Vagina (tissue), 2 donors: ENCODE measurements at regions not wholly inside any gene's neighbourhood (a gene's known extent, or its start where the extent isn't known, plus 50 kb on each side); places are given as distances from the start of the nearest gene placed in this dataset.

Source experiments
- DNase-seq, 2 donors: peaks; one replicate each; pipeline ENCODE4 v3.0.0-alpha.2; 2017; ENCODE audit errors: extremely low spot score in 2 of 2
- H3K27ac ChIP-seq: fragments of 200-600 bp; sonication (generic); one replicate; pipeline ENCODE4 v1.5.1; 2019
- H3K27me3 ChIP-seq: fragments of 200-600 bp; sonication (generic); one replicate; pipeline ENCODE4 v1.5.1; 2019
- H3K36me3 ChIP-seq, 2 donors: fragments of 200-600 bp; sonication (generic); one replicate each; pipeline ENCODE4 v1.5.1; 2017 to 2019
- H3K4me1 ChIP-seq: fragments of 200-600 bp; sonication (generic); one replicate; pipeline ENCODE4 v1.5.1; 2019
- H3K4me3 ChIP-seq, 2 donors: fragments of 200-600 bp; sonication (generic); 1 replicate in 1 of 2; 2 replicates in 1 of 2; pipeline ENCODE4 v1.5.1; 2016 to 2019
- H3K9me3 ChIP-seq: fragments of 200-600 bp; sonication (generic); one replicate; pipeline ENCODE4 v1.5.1; 2019
- POLR2A ChIP-seq, 2 donors: fragments of 450-650 bp; IDR thresholded peaks; one replicate each; pipeline ENCODE4 v1.6.1; 2017; ENCODE audit warnings: antibody characterized with exemption in 2 of 2, mild to moderate bottlenecking in 2 of 2, moderate library complexity in 2 of 2
- POLR2AphosphoS5 ChIP-seq, 2 donors: sonication (generic); formaldehyde crosslinking; IDR thresholded peaks; one replicate each; pipeline ENCODE4 v1.9.0; 2017; ENCODE audit warnings: antibody characterized with exemption in 2 of 2, mild to moderate bottlenecking in 2 of 2, low read depth in 1 of 2; ENCODE audit not compliant: insufficient read depth in 1 of 2
- intact Hi-C: fragments of 100-400 bp; cut with DNase I; formaldehyde crosslinking; loops from one replicate; pipeline ENCODE4 v1.15.1; 2023
- TF ChIP-seq, protein P1 (sequence below), 3 experiments: fragments of 450-650 bp in 2 of 3; fragments of 200-600 bp in 1 of 3; sonication (generic) in 1 of 3; IDR thresholded peaks; one replicate each; pipeline ENCODE4 v1.5.1; 2017 to 2019; ENCODE audit warnings: antibody characterized with exemption in 3 of 3, mild to moderate bottlenecking in 2 of 3, moderate library complexity in 2 of 3

DNA sequence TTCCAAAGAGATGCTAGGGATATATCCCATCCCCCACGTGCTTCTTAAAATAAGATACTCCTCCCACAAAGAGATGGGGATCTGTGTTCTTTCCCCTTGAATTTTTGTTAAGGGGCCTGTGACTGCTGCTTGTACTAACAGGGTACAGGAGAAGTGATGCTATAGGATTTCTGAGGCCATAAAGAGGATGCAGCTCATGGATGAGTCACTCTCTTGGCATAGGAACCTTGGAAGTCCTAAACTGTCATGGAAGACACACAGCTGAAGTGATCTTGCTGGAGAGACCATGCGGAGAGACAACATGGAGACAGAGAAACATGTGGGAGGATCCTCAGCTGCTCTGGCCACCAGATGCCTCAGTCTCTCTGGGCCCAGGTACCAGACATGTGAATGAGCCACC is 157.2 kb downstream of the S1PR1 start:
- no peak overlapping the region for H3K27ac ChIP-seq
- DNase-seq, result no peak
- TF ChIP-seq POLR2AphosphoS5 (IDR thresholded peaks at IDR 0.05; ENCODE audit: insufficient read depth in 1 of 2, low read depth in 1 of 2) (no peak), POLR2A (IDR thresholded peaks at IDR 0.05) (no peak)
- TF ChIP-seq, protein P1, sequence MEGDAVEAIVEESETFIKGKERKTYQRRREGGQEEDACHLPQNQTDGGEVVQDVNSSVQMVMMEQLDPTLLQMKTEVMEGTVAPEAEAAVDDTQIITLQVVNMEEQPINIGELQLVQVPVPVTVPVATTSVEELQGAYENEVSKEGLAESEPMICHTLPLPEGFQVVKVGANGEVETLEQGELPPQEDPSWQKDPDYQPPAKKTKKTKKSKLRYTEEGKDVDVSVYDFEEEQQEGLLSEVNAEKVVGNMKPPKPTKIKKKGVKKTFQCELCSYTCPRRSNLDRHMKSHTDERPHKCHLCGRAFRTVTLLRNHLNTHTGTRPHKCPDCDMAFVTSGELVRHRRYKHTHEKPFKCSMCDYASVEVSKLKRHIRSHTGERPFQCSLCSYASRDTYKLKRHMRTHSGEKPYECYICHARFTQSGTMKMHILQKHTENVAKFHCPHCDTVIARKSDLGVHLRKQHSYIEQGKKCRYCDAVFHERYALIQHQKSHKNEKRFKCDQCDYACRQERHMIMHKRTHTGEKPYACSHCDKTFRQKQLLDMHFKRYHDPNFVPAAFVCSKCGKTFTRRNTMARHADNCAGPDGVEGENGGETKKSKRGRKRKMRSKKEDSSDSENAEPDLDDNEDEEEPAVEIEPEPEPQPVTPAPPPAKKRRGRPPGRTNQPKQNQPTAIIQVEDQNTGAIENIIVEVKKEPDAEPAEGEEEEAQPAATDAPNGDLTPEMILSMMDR (IDR thresholded peaks at IDR 0.05), result no peak
- H3K4me3 ChIP-seq, result no peak overlapping the region
- H3K27me3 ChIP-seq, result no peaks in the 10 kb centered on the region
- no peaks in the 10 kb centered on the region for H3K36me3 ChIP-seq
- no peaks in the 10 kb centered on the region for H3K9me3 ChIP-seq
- no peaks in the 10 kb centered on the region for H3K4me1 ChIP-seq
- intact Hi-C loops, result loop anchor here (5.0 kb wide), 1 partner anchor 1963 kb away; no protein-coding TSS in a partner anchor

DNA sequence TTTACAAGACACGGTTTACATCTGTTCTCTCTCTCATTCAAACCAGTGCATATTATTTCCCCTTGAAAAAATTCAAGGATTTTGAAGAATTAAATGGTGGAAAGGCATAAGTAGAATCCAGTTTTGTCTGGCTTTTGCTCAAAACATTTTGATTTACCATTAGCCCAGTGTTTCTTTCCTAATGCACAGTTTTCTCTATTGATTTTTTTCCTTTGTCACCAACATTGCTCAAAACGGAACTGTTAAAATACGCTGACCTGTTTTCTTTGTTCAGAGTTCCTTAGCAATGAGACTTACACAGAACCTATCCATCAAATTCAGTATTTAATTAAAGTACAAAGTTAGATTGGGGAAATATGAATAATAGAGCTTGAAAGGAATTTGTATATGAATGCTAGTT is 162.4 kb downstream of the S1PR1 start:
- intact Hi-C loops, result no loop called here
- no peak overlapping the region for H3K4me3 ChIP-seq
- H3K27ac ChIP-seq, result no peak overlapping the region
- H3K4me1 ChIP-seq, result no peaks in the 10 kb centered on the region
- no peaks in the 10 kb centered on the region for H3K27me3 ChIP-seq
- no peak for DNase-seq
- H3K36me3 ChIP-seq, result no peaks in the 10 kb centered on the region
- no peaks in the 10 kb centered on the region for H3K9me3 ChIP-seq
- TF ChIP-seq, protein P1 (IDR thresholded peaks at IDR 0.05), result no peak
- TF ChIP-seq POLR2A (IDR thresholded peaks at IDR 0.05) (no peak), POLR2AphosphoS5 (IDR thresholded peaks at IDR 0.05; ENCODE audit: insufficient read depth in 1 of 2, low read depth in 1 of 2) (no peak)

DNA sequence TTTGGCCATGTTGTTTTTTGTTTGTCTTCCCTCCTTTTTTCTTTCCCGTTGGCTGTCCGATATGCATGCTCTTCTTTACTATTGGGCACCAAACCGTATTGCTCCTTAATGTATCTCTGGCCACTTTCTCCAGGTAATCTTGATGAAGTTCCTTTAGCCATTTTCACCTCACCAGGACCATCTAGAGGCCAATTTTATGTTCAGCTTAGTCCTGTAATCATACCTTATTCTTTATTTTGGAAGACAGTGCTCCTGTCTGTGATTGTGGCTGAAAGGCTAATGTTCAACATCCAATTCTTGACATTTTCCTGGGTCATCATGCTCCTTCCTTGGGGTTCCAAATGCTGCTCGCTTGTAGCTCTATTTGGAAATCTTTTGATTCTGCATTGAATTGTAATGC is 169.5 kb downstream of the S1PR1 start:
- Histone ChIP-seq H3K4me3 (no peak overlapping the region), H3K27ac (no peak overlapping the region), H3K9me3 (no peaks in the 10 kb centered on the region), H3K36me3 (no peaks in the 10 kb centered on the region), H3K27me3 (no peaks in the 10 kb centered on the region), H3K4me1 (no peaks in the 10 kb centered on the region)
- TF ChIP-seq POLR2AphosphoS5 (IDR thresholded peaks at IDR 0.05; ENCODE audit: insufficient read depth in 1 of 2, low read depth in 1 of 2), result no peak
- no peak for TF ChIP-seq POLR2A (IDR thresholded peaks at IDR 0.05)
- TF ChIP-seq, protein P1 (IDR thresholded peaks at IDR 0.05), result no peak
- intact Hi-C loops, result no loop called here
- DNase-seq, result no peak

DNA sequence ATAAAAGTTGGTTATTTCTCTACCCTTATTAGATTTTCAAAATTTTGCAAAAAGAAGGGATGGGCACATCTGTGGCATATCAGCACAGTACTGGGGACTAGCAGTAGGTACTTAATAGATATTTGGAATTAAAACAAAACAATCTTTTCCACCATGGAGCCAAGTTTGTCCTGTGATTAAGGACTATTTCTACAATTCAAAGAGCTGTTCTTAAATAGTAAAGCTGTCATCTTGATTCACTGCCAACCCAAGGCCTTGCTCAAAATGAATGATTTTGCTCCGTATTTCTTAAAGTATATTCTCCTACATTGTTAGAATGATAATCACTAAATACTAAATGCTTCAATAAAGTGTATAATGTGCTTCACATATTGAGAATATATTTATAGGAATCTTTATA is 169.9 kb downstream of the S1PR1 start:
- H3K27ac ChIP-seq, result no peak overlapping the region
- intact Hi-C loops, result no loop called here
- no peaks in the 10 kb centered on the region for H3K9me3 ChIP-seq
- TF ChIP-seq POLR2AphosphoS5 (IDR thresholded peaks at IDR 0.05; ENCODE audit: insufficient read depth in 1 of 2, low read depth in 1 of 2) (no peak), POLR2A (IDR thresholded peaks at IDR 0.05) (no peak)
- TF ChIP-seq, protein P1 (IDR thresholded peaks at IDR 0.05), result no peak
- H3K27me3 ChIP-seq, result no peaks in the 10 kb centered on the region
- no peak overlapping the region for H3K4me3 ChIP-seq
- no peaks in the 10 kb centered on the region for H3K4me1 ChIP-seq
- no peaks in the 10 kb centered on the region for H3K36me3 ChIP-seq
- DNase-seq, result no peak

DNA sequence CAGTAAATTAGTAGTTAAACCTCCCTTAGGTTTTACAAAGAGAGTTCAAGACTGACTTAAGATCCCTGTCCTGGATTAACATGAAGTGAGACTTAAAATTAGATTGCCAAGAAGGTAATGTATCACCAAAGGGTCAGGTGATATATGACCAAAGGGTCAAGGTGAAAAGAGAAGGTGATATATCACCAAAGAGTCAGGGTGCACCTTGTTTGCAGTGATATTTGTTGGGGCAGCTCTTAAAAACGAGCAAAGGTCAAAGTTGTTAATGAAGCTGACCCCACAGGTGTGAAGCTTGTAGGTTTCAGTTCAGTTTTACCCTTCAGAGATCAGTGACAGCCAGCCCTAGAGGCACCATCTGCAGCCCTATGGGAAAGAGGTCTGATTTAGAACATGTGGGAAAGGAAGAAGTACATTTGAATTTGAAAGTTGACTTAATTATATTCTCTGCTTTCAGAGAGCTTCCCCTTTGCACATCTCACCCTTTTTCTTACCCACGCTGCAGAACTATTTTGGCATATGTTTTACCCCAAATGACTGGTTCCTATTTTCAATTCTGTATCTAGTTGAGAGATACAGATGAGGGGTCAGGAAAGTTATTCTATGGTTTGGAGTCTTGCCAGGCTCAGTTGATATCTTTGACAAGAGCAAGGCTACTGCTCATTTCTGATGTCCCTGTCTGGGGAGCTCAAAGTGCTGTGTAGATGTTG is 170.8 kb downstream of the S1PR1 start:
- DNase-seq, result no peak
- TF ChIP-seq, protein P1 (IDR thresholded peaks at IDR 0.05), result no peak
- TF ChIP-seq POLR2A (IDR thresholded peaks at IDR 0.05) (no peak), POLR2AphosphoS5 (IDR thresholded peaks at IDR 0.05; ENCODE audit: insufficient read depth in 1 of 2, low read depth in 1 of 2) (no peak)

More for the DNA sequence above, 170.8 kb downstream of the S1PR1 start:
- no peak overlapping the region for H3K4me3 ChIP-seq
- intact Hi-C loops, result no loop called here
- H3K36me3 ChIP-seq, result no peaks in the 10 kb centered on the region
- H3K27me3 ChIP-seq, result no peaks in the 10 kb centered on the region
- no peak overlapping the region for H3K27ac ChIP-seq
- H3K4me1 ChIP-seq, result no peaks in the 10 kb centered on the region
- H3K9me3 ChIP-seq, result no peaks in the 10 kb centered on the region
